ENCODE measurements at regions not wholly inside any gene's neighbourhood (a gene's known extent, or its start where the extent isn't known, plus 50 kb on each side); places are given as distances from the start of the nearest gene placed in this dataset.

DNA sequence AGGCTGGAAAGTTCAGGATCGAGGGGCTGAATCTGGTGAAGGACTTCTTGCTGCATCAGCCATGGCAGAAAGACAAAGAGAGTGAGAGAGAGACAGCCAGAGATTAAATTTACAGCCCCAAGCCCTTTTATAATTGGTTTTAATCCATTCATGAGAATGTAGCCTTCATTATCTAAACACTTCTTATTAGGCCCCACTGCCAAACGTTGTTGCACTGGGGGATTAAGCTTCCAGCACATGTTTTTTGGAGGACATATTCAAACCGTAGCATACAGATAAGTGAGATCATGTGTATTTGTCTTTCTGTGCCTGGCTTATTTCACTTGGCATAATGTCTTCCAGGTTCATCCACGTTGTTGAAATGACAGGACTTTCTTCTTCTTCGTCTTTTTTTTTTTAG, 524.7 kb downstream of the SPRY1 start:
- Histone ChIP-seq H3K27ac (no peak overlapping the region), H3K4me1 (no peaks in the 10 kb centered on the region), H3K9me3 (no peaks in the 10 kb centered on the region), H3K4me3 (no peak overlapping the region), H3K27me3 (no peaks in the 10 kb centered on the region), H3K36me3 (no peaks in the 10 kb centered on the region)
- no peak for TF ChIP-seq POLR2A (IDR thresholded peaks at IDR 0.05)
- TF ChIP-seq, protein P1, sequence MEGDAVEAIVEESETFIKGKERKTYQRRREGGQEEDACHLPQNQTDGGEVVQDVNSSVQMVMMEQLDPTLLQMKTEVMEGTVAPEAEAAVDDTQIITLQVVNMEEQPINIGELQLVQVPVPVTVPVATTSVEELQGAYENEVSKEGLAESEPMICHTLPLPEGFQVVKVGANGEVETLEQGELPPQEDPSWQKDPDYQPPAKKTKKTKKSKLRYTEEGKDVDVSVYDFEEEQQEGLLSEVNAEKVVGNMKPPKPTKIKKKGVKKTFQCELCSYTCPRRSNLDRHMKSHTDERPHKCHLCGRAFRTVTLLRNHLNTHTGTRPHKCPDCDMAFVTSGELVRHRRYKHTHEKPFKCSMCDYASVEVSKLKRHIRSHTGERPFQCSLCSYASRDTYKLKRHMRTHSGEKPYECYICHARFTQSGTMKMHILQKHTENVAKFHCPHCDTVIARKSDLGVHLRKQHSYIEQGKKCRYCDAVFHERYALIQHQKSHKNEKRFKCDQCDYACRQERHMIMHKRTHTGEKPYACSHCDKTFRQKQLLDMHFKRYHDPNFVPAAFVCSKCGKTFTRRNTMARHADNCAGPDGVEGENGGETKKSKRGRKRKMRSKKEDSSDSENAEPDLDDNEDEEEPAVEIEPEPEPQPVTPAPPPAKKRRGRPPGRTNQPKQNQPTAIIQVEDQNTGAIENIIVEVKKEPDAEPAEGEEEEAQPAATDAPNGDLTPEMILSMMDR (IDR thresholded peaks at IDR 0.05) = no peak
- no peak for DNase-seq

DNA sequence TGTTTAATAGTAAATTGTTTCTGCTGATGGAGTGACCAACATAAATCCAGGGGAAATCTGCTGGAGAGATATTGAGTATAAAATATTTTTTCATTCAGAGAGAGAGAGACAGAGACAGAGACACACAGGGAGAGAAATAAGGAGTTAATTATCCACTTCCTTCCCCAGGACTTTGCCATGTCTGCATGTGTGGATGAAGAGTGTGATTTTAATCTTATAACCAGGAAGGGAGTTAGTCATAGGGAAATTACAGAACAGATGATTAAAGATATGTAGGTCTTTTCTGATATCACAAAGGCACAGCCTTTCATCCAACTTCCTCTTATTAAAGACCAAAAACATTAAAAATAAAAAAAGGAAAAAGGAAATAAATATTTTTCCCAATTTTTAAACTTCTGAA, 526.3 kb downstream of the SPRY1 start:
- no peak for DNase-seq
- no peaks in the 10 kb centered on the region for H3K27me3 ChIP-seq
- H3K36me3 ChIP-seq = no peaks in the 10 kb centered on the region
- no peaks in the 10 kb centered on the region for H3K4me1 ChIP-seq
- no peak overlapping the region for H3K27ac ChIP-seq
- H3K9me3 ChIP-seq = no peaks in the 10 kb centered on the region
- TF ChIP-seq, protein P1 (IDR thresholded peaks at IDR 0.05) = no peak
- TF ChIP-seq POLR2A (IDR thresholded peaks at IDR 0.05) = no peak
- H3K4me3 ChIP-seq = no peak overlapping the region

DNA sequence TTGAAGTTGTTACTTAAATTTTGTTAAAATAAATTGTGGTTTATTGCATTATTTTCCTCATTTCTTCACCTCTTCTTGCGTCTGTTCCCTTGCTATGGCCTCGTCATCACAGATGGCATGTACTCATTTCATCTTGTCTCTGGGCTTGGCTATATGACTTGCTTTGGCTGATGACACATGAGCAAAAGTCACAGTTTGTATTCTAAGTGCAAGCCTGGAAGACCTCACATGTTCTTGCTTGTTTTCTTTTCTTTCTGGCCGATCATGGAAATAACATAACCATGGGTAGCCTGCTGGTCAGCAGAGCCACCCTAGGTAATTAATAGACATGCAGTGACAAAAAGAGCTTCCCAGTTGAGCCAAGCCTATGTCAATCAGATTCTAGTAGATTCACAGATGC, 527.9 kb downstream of the SPRY1 start:
- no peak for DNase-seq
- no peaks in the 10 kb centered on the region for H3K36me3 ChIP-seq
- no peaks in the 10 kb centered on the region for H3K4me1 ChIP-seq
- no peak overlapping the region for H3K27ac ChIP-seq
- H3K9me3 ChIP-seq = no peaks in the 10 kb centered on the region
- TF ChIP-seq, protein P1 (IDR thresholded peaks at IDR 0.05) = no peak
- no peak for TF ChIP-seq POLR2A (IDR thresholded peaks at IDR 0.05)
- H3K27me3 ChIP-seq = no peaks in the 10 kb centered on the region
- H3K4me3 ChIP-seq = no peak overlapping the region

DNA sequence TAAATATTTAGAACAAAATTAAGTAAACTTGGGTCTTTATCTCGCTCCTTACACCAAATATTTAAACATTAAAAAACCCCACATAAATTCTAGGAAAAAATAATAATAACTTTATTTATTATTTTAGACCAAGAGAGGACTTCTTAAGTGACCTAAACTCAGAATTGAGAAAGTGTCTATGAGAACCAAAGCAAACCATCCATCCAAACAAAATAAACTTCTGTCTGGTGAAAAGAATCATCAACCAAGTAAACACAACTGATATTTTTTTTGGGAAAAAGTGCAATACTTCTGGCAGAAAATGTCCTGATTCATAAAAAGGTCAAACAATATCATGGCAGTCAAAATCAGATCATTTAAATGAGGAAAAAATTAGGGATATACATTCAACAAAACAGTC, 533.0 kb downstream of the SPRY1 start:
- H3K27me3 ChIP-seq = no peaks in the 10 kb centered on the region
- no peak overlapping the region for H3K4me3 ChIP-seq
- no peak overlapping the region for H3K27ac ChIP-seq
- no peak for TF ChIP-seq POLR2A (IDR thresholded peaks at IDR 0.05)
- TF ChIP-seq, protein P1 (IDR thresholded peaks at IDR 0.05) = no peak
- no peaks in the 10 kb centered on the region for H3K4me1 ChIP-seq
- H3K36me3 ChIP-seq = no peaks in the 10 kb centered on the region
- H3K9me3 ChIP-seq = no peaks in the 10 kb centered on the region
- DNase-seq = no peak

DNA sequence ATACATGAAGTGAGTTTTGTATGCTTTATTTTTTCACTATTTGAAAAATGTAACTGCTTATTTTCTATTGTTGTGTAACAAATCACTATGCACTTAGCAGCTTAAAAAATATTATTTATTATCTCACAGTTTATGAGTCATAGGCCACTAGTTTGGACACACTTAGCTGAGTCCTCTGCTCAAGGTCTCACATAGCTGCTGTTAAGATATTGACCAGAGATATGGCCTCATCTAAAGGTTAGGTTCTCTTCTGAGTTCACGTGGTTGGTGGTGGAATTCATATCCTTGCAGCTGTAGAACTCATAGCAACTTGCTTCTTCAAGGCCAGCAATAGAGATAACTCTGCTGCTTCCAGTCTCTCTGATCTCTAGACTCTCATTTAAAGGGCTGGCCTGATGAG, 534.4 kb downstream of the SPRY1 start:
- Histone ChIP-seq H3K27me3 (no peaks in the 10 kb centered on the region), H3K9me3 (no peaks in the 10 kb centered on the region), H3K27ac (no peak overlapping the region), H3K4me1 (no peaks in the 10 kb centered on the region), H3K36me3 (no peaks in the 10 kb centered on the region), H3K4me3 (no peak overlapping the region)
- no peak for TF ChIP-seq POLR2A (IDR thresholded peaks at IDR 0.05)
- TF ChIP-seq, protein P1 (IDR thresholded peaks at IDR 0.05) = no peak
- no peak for DNase-seq

DNA sequence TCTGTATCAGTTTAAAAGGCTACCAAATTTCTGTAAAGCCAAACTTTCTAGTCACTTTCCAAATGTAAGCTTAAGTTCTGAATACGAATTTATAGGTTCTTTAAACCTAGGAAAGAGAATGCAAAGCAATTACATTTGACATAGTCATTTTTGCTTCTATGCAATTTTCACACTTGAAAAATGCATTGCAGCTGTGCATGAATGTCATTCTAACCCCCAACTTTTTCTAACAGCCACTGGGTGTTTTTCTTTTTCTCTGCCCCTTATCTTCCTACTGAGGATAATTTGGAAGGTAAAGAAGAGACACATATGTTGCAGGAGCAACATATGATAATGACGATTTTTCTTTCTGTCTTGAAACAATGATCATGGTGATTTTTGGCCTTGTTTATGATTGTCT, 537.5 kb downstream of the SPRY1 start:
- H3K9me3 ChIP-seq = no peaks in the 10 kb centered on the region
- H3K36me3 ChIP-seq = no peaks in the 10 kb centered on the region
- no peak for DNase-seq
- H3K27me3 ChIP-seq = no peaks in the 10 kb centered on the region
- H3K4me1 ChIP-seq = peaks cover 0 to 6% (median 0%) of the 10 kb centered on the region in 4 donors
- no peak overlapping the region for H3K27ac ChIP-seq
- TF ChIP-seq POLR2A (IDR thresholded peaks at IDR 0.05) = no peak
- TF ChIP-seq, protein P1 (IDR thresholded peaks at IDR 0.05) = no peak
- H3K4me3 ChIP-seq = no peak overlapping the region
